Astrocyte (in vitro differentiated cells and primary cell): ENCODE measurements at regions not wholly inside any gene's neighbourhood (a gene's known extent, or its start where the extent isn't known, plus 50 kb on each side); places are given as distances from the start of the nearest gene placed in this dataset.

ENCODE experiments used
- DNase-seq: peaks from one replicate; pipeline ENCODE4 v3.0.0-alpha.2; 2010; ENCODE audit warnings: low read depth
- FAIRE-seq: peaks from 2 replicates; lab custom pipeline; 2011; peaks lifted over from hg19 to GRCh38; lab: Jason Lieb, UNC
- H2AFZ ChIP-seq: 2 replicates; pipeline ENCODE4 v1.6.0; 2012; ENCODE audit warnings: low read depth, low read length, inconsistent platforms
- H3K27ac ChIP-seq: 2 replicates; pipeline ENCODE4 v1.5.1; 2011; ENCODE audit warnings: low read depth, low read length, inconsistent platforms
- H3K27me3 ChIP-seq: 2 replicates; pipeline ENCODE4 v1.6.0; 2011; ENCODE audit warnings: low read length, inconsistent platforms; ENCODE audit not compliant: insufficient read depth
- H3K36me3 ChIP-seq: 2 replicates; pipeline ENCODE4 v1.5.1; 2011; ENCODE audit warnings: low read length, inconsistent platforms; ENCODE audit not compliant: insufficient read depth
- H3K4me1 ChIP-seq: 2 replicates; pipeline ENCODE4 v1.5.1; 2011; ENCODE audit warnings: low read length, inconsistent platforms; ENCODE audit not compliant: insufficient read depth
- H3K4me2 ChIP-seq: 2 replicates; pipeline ENCODE4 v1.6.0; 2012; ENCODE audit warnings: low read length, inconsistent platforms
- H3K4me3 ChIP-seq: 2 replicates; pipeline ENCODE4 v1.5.1; 2011; ENCODE audit warnings: low read depth, mild to moderate bottlenecking, low read length, inconsistent platforms; ENCODE audit not compliant: insufficient read depth
- H3K79me2 ChIP-seq: 2 replicates; pipeline ENCODE4 v1.6.0; 2012; ENCODE audit warnings: mild to moderate bottlenecking, low read length, inconsistent platforms; ENCODE audit not compliant: insufficient read depth
- H3K9ac ChIP-seq: 2 replicates; pipeline ENCODE4 v1.6.0; 2012; ENCODE audit warnings: mild to moderate bottlenecking, low read length, inconsistent platforms
- H3K9me3 ChIP-seq: 2 replicates; pipeline ENCODE4 v1.5.1; 2012; ENCODE audit warnings: low read depth, mild to moderate bottlenecking, low read length, inconsistent platforms; ENCODE audit not compliant: insufficient read depth
- H4K20me1 ChIP-seq: 2 replicates; pipeline ENCODE4 v1.6.0; 2012; ENCODE audit warnings: low read length, inconsistent platforms; ENCODE audit not compliant: insufficient read depth
- H3K27ac Mint-ChIP-seq: one replicate; pipeline ENCODE4 v1.8.0; 2021; ENCODE audit warnings: mild to moderate bottlenecking, mixed read lengths; ENCODE audit not compliant: unreplicated experiment
- H3K27me3 Mint-ChIP-seq: one replicate; pipeline ENCODE4 v1.8.0; 2021; ENCODE audit warnings: low read depth, mixed read lengths; ENCODE audit not compliant: unreplicated experiment
- H3K36me3 Mint-ChIP-seq: one replicate; pipeline ENCODE4 v1.8.0; 2021; ENCODE audit warnings: low read depth, mixed read lengths; ENCODE audit not compliant: unreplicated experiment
- H3K4me1 Mint-ChIP-seq: one replicate; pipeline ENCODE4 v1.8.0; 2021; ENCODE audit warnings: low read depth, mixed read lengths; ENCODE audit not compliant: unreplicated experiment
- H3K4me3 Mint-ChIP-seq: one replicate; pipeline ENCODE4 v1.8.0; 2021; ENCODE audit warnings: mild to moderate bottlenecking, moderate library complexity, mixed read lengths; ENCODE audit not compliant: unreplicated experiment
- H3K9me3 Mint-ChIP-seq: one replicate; pipeline ENCODE4 v1.8.0; 2021; ENCODE audit warnings: mild to moderate bottlenecking, mixed read lengths; ENCODE audit not compliant: unreplicated experiment
- CTCF ChIP-seq: IDR thresholded peaks from 2 replicates; pipeline ENCODE4 v1.5.1; 2011; ENCODE audit warnings: low read depth, mild to moderate bottlenecking, inconsistent platforms, low read length, moderate library complexity; ENCODE audit not compliant: insufficient read depth
- EZH2 ChIP-seq: IDR thresholded peaks from 2 replicates; pipeline ENCODE4 v1.6.1; 2012; ENCODE audit warnings: mild to moderate bottlenecking, low read length, inconsistent platforms; ENCODE audit not compliant: insufficient read depth

- no peaks in the 10 kb centered on the region for H3K36me3 ChIP-seq
- no peaks in the 10 kb centered on the region for H3K4me1 ChIP-seq
- no peak overlapping the region for H3K4me2 ChIP-seq
- H3K4me3 Mint-ChIP-seq, result no peak overlapping the region
- peaks cover 7% of the 10 kb centered on the region for H3K4me1 Mint-ChIP-seq
- H3K79me2 ChIP-seq, result no peaks in the 10 kb centered on the region
- H3K36me3 Mint-ChIP-seq, result no peaks in the 10 kb centered on the region
- DNase-seq (no peak), FAIRE-seq (no peak)
- no peak overlapping the region for H3K27ac ChIP-seq
- H3K27ac Mint-ChIP-seq, result no peak overlapping the region
- no peak overlapping the region for H2AFZ ChIP-seq
- H3K9me3 ChIP-seq, result no peaks in the 10 kb centered on the region
- no peaks in the 10 kb centered on the region for H4K20me1 ChIP-seq
- H3K27me3 Mint-ChIP-seq, result peaks cover 12% of the 10 kb centered on the region
- no peaks in the 10 kb centered on the region for H3K9me3 Mint-ChIP-seq
- H3K4me3 ChIP-seq, result no peak overlapping the region
- TF ChIP-seq CTCF (no peak), EZH2 (no peak)
- no peaks in the 10 kb centered on the region for H3K27me3 ChIP-seq
- H3K9ac ChIP-seq, result no peak overlapping the region
These were observed 257.6 kb downstream of the PARN start for GRCh38 chr16:14372471-14372870.

DNA sequence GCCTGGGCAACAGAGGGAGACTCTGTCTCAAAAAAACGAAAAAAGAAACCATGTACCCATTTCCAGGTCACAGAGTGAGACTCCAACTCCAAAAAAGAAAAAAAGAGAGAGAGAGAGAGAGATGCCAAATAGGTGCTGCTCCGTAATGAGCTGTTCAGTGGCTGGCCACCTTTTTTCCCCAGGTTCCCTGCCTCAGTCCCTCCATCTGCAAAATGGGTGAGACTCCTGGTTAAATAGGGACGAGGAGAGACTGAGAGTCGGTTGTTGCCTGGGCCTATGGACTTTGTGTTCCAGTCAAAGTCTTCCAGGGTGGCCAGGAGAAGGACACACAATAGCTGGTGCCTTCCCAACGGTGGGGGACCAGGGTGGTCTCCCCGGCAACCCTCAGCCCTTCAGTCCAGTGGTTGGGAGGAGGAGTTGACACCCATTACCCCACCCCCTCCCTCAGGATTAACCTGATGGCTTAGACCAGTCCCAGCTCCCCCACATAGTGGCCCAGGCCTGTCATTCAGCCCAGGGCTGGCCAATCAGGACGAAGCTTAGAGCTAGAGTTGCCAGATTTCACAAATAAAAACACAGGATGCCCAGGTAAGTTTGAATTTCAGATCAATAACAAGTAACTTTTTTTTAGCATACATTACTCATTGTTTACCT is 258.2 kb downstream of the PARN start:
- Histone ChIP-seq H3K4me3 (no peak overlapping the region), H3K36me3 (no peaks in the 10 kb centered on the region), H2AFZ (no peak overlapping the region), H3K9ac (no peak overlapping the region), H3K4me2 (no peak overlapping the region), H3K79me2 (no peaks in the 10 kb centered on the region), H3K27ac (no peak overlapping the region), H3K27me3 (no peaks in the 10 kb centered on the region), H3K4me1 (no peaks in the 10 kb centered on the region), H4K20me1 (no peaks in the 10 kb centered on the region), H3K9me3 (no peaks in the 10 kb centered on the region)
- H3K9me3 Mint-ChIP-seq, result no peaks in the 10 kb centered on the region
- DNase-seq (no peak), FAIRE-seq (no peak)
- peaks cover 12% of the 10 kb centered on the region for H3K27me3 Mint-ChIP-seq
- H3K4me3 Mint-ChIP-seq, result no peak overlapping the region
- peaks cover 7% of the 10 kb centered on the region for H3K4me1 Mint-ChIP-seq
- no peaks in the 10 kb centered on the region for H3K36me3 Mint-ChIP-seq
- H3K27ac Mint-ChIP-seq, result no peak overlapping the region
- no peak for TF ChIP-seq CTCF
- no peak for TF ChIP-seq EZH2

DNA sequence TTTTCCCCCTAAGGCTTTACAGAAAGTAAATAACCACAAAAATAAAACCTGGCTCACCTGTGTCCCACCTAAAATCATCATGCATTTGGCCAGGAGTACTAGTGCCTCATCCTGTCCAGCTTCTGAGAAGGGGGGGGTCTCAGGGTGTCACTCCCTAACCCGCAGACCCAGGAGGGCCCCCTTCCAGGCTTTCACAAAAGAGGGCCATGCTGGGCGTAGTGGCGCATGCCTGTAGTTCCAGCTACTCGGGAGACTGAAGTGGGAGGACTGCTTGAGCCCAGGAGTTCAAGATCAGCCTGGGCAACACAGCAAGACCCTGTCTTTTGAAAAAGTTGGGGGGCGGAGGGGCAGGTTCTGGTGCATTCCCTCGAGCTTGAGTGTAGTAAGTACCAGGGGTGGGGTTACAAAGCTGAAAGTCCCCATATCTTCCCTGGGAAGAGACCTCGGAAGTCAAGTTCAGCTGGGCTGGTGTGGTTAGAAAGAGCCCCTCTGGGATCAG is 259.3 kb downstream of the PARN start:
- Mint-ChIP-seq H3K36me3 (no peaks in the 10 kb centered on the region), H3K27me3 (peaks cover 12% of the 10 kb centered on the region), H3K4me1 (peaks cover 7% of the 10 kb centered on the region), H3K4me3 (no peak overlapping the region), H3K27ac (no peak overlapping the region), H3K9me3 (no peaks in the 10 kb centered on the region)
- FAIRE-seq, result no peak
- no peaks in the 10 kb centered on the region for H3K4me1 ChIP-seq
- H3K27ac ChIP-seq, result no peak overlapping the region
- no peak overlapping the region for H3K4me3 ChIP-seq
- no peaks in the 10 kb centered on the region for H4K20me1 ChIP-seq
- H3K4me2 ChIP-seq, result no peak overlapping the region
- H3K27me3 ChIP-seq, result no peaks in the 10 kb centered on the region
- no peaks in the 10 kb centered on the region for H3K79me2 ChIP-seq
- DNase-seq, result no peak
- no peak overlapping the region for H2AFZ ChIP-seq
- H3K9me3 ChIP-seq, result no peaks in the 10 kb centered on the region
- TF ChIP-seq EZH2, result no peak
- no peak for TF ChIP-seq CTCF
- no peaks in the 10 kb centered on the region for H3K36me3 ChIP-seq
- H3K9ac ChIP-seq, result no peak overlapping the region
